GM19455 (cell line): ENCODE measurements at regions not wholly inside any gene's neighbourhood (a gene's known extent, or its start where the extent isn't known, plus 50 kb on each side); places are given as distances from the start of the nearest gene placed in this dataset.

ENCODE experiments used
- ATAC-seq: cut with Tn5 transposase; IDR thresholded peaks from one replicate; pipeline ENCODE4 v1.9.1; 2021; ENCODE audit not compliant: unreplicated experiment

GRCh38 chr16:82414476-82414875, 212.3 kb upstream of the CDH13 start:
- no peak for ATAC-seq

- no peak for ATAC-seq
Observed at GRCh38 chr16:82412770-82413169, 214.0 kb upstream of the CDH13 start.

GRCh38 chr16:82405736-82406135, 221.0 kb upstream of the CDH13 start:
- no peak for ATAC-seq

- ATAC-seq = no peak
Observed at GRCh38 chr16:82404586-82405315, 222.0 kb upstream of the CDH13 start.

GRCh38 chr16:82402665-82403218, 224.0 kb upstream of the CDH13 start:
- no peak for ATAC-seq

GRCh38 chr16:82400046-82400445, 226.7 kb upstream of the CDH13 start:
- no peak for ATAC-seq

- no peak for ATAC-seq
Observed at GRCh38 chr16:82396509-82396908, 226.5 kb upstream of the MPHOSPH6 start.

- ATAC-seq = no peak
Observed at GRCh38 chr16:82395212-82395611, 225.2 kb upstream of the MPHOSPH6 start.

GRCh38 chr16:82391690-82392089, 221.7 kb upstream of the MPHOSPH6 start:
- no peak for ATAC-seq

- no peak for ATAC-seq
Observed at GRCh38 chr16:82389956-82390650, 220.1 kb upstream of the MPHOSPH6 start.

- no peak for ATAC-seq
Observed at GRCh38 chr16:82386761-82387160, 216.7 kb upstream of the MPHOSPH6 start.

GRCh38 chr16:82384949-82385348, 214.9 kb upstream of the MPHOSPH6 start:
- no peak for ATAC-seq

- ATAC-seq = no peak
Observed at GRCh38 chr16:82384017-82384416, 214.0 kb upstream of the MPHOSPH6 start.

- ATAC-seq = no peak
Observed at GRCh38 chr16:82382521-82382920, 212.5 kb upstream of the MPHOSPH6 start.

GRCh38 chr16:82379551-82379950, 209.5 kb upstream of the MPHOSPH6 start:
- ATAC-seq = no peak

- ATAC-seq = no peak
Observed at GRCh38 chr16:82373976-82374375, 204.0 kb upstream of the MPHOSPH6 start.

- no peak for ATAC-seq
Observed at GRCh38 chr16:82370282-82370681, 200.3 kb upstream of the MPHOSPH6 start.

- ATAC-seq = no peak
Observed at GRCh38 chr16:82368041-82368440, 198.0 kb upstream of the MPHOSPH6 start.

- no peak for ATAC-seq
Observed at GRCh38 chr16:82366462-82366861, 196.4 kb upstream of the MPHOSPH6 start.

- ATAC-seq = no peak
Observed at GRCh38 chr16:82364690-82365089, 194.7 kb upstream of the MPHOSPH6 start.

- no peak for ATAC-seq
Observed at GRCh38 chr16:82363026-82363816, 193.2 kb upstream of the MPHOSPH6 start.
